Upper lobe of left lung (tissue), 6 donors: ENCODE measurements at regions not wholly inside any gene's neighbourhood (a gene's known extent, or its start where the extent isn't known, plus 50 kb on each side); places are given as distances from the start of the nearest gene placed in this dataset.

Experiments
- ATAC-seq, 2 donors: fragments of 200-7000 bp; cut with Tn5 transposase; one replicate each; pipeline ENCODE4 v1.9.1; 2022; ENCODE audit warnings: mild to moderate bottlenecking in 2 of 2, moderate library complexity in 2 of 2; ENCODE audit not compliant: low FRiP score in 2 of 2
- DNase-seq, 2 donors: peaks; one replicate each; pipeline ENCODE4 v3.0.0-alpha.2; 2019 to 2020
- H3K27ac ChIP-seq, 4 donors: fragments of 200-600 bp; sonication (generic); one replicate each; pipeline ENCODE4 v1.5.1; 2016 to 2019
- H3K27me3 ChIP-seq, 4 donors: fragments of 200-600 bp; sonication (generic); one replicate each; pipeline ENCODE4 v1.5.1; 2017 to 2019
- H3K36me3 ChIP-seq, 4 donors: fragments of 200-600 bp; sonication (generic); one replicate each; pipeline ENCODE4 v1.5.1; 2016 to 2019
- H3K4me1 ChIP-seq, 4 donors: fragments of 200-600 bp; sonication (generic); one replicate each; pipeline ENCODE4 v1.5.1; 2018 to 2019
- H3K4me3 ChIP-seq, 4 donors: fragments of 200-600 bp; sonication (generic); one replicate each; pipeline ENCODE4 v1.5.1; 2017 to 2019; ENCODE audit warnings: mild to moderate bottlenecking in 2 of 4, moderate library complexity in 1 of 4
- H3K9me3 ChIP-seq, 4 donors: fragments of 200-600 bp; sonication (generic); one replicate each; pipeline ENCODE4 v1.5.1; 2018 to 2019
- CTCF ChIP-seq, 6 experiments: fragments of 450-650 bp in 4 of 6; fragments of 200-600 bp in 2 of 6; sonication (generic) in 2 of 6; IDR thresholded peaks; one replicate each; pipeline ENCODE4 v1.5.1; 2016 to 2019; ENCODE audit warnings: antibody characterized with exemption in 6 of 6
- EP300 ChIP-seq, 4 donors: sonication (generic); formaldehyde crosslinking; IDR thresholded peaks; one replicate each; pipeline ENCODE4 v1.5.1; 2017; ENCODE audit warnings: antibody characterized with exemption in 4 of 4, control low read depth in 2 of 4
- POLR2A ChIP-seq, 4 donors: fragments of 450-650 bp; IDR thresholded peaks; one replicate each; pipeline ENCODE4 v1.5.1; 2016 to 2017; ENCODE audit warnings: antibody characterized with exemption in 4 of 4, mild to moderate bottlenecking in 2 of 4
- POLR2AphosphoS5 ChIP-seq, 2 donors: sonication (generic); formaldehyde crosslinking; IDR thresholded peaks; one replicate each; pipeline ENCODE4 v1.5.1; 2017; ENCODE audit warnings: antibody characterized with exemption in 2 of 2
- WGBS, 2 donors: methylation state at CpG; one replicate each; pipeline ENCODE4 v1.1.5; 2017 to 2018; 5-methylcytosine and 5-hydroxymethylcytosine counted together
- donor health status: DM: no; HTN: no; CAD: no; lungs with moderate emphysema.
- donor health status: DM: no; HTN: yes; CAD: no; lungs with severe emphysema.

DNA sequence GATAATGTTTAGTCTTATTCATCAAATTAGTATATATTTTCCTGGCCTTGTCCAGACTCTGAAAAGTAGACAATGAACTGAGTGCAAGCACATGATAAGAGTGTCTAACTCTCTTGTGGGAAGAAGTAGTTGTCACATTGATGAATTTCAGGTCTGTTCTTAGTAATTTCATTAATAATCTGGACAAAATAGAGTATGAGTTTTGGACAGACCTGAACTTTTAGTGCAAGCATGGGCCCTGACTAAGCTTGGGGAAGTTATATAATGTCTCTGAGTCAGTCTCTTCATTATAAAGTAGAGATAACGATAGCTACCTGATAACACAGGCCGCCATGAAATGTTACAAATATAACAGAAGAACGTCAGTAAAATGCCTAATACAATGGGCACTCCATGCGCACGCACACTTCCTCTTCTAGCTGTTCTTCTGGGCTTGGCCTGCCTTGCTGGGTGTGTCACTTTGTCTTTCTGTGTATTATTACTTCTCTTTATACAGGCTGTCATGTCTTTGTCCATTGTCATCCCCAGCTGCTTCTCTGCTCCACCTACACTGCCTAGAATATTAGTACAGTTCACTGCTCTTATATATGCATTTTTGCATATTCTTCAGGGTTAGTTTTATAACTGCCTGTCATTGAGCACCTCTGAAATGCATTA is 129.1 kb upstream of the HTR2A start:
- Histone ChIP-seq H3K4me1 (no peaks in the 10 kb centered on the region), H3K27me3 (no peaks in the 10 kb centered on the region), H3K9me3 (no peaks in the 10 kb centered on the region), H3K36me3 (no peaks in the 10 kb centered on the region), H3K4me3 (no peak overlapping the region), H3K27ac (no peak overlapping the region)
- DNase-seq (no peak), ATAC-seq (peak in 1 of 2 donors; percentile 41)
- 60 to 61% methylated on average over 5 of the region's 5 CpGs for WGBS, 2 donors
- TF ChIP-seq EP300 (IDR thresholded peaks at IDR 0.05) (no peak), POLR2A (IDR thresholded peaks at IDR 0.05) (no peak), CTCF (IDR thresholded peaks at IDR 0.05) (no peak), POLR2AphosphoS5 (IDR thresholded peaks at IDR 0.05) (no peak)

DNA sequence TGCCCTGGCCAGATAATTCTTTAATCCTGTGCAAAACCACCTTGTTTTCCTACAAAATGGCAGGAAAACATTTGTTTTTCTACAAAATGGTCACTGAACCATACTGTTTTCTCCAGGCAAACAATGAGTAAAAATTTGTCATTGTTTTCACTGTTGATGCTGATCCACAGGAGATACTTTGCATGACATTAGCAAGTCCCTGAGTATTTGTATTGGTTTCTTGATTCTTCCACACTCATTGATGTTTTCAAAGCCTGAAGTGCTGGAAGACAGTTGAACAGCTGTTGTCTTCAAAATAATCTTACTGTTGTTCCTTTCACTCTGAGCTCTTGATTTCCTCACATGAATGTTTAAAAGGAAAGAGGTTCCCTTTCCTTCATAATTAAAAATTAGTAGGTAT is 123.1 kb upstream of the HTR2A start:
- H3K36me3 ChIP-seq, result no peaks in the 10 kb centered on the region
- TF ChIP-seq CTCF (IDR thresholded peaks at IDR 0.05), result no peak
- no peak for TF ChIP-seq POLR2A (IDR thresholded peaks at IDR 0.05)
- no peak for ATAC-seq
- DNase-seq, result no peak
- no peaks in the 10 kb centered on the region for H3K4me1 ChIP-seq
- H3K27me3 ChIP-seq, result no peaks in the 10 kb centered on the region
- H3K27ac ChIP-seq, result no peak overlapping the region
- H3K4me3 ChIP-seq, result no peak overlapping the region
- H3K9me3 ChIP-seq, result no peaks in the 10 kb centered on the region

GRCh38 chr13:47017476-47017875 is 120.6 kb upstream of the HTR2A start:
- Histone ChIP-seq H3K4me3 (no peak overlapping the region), H3K27ac (no peak overlapping the region), H3K27me3 (no peaks in the 10 kb centered on the region), H3K9me3 (no peaks in the 10 kb centered on the region), H3K4me1 (no peaks in the 10 kb centered on the region), H3K36me3 (no peaks in the 10 kb centered on the region)
- ATAC-seq (no peak), DNase-seq (no peak)
- WGBS, 2 donors, result 85 to 88% methylated on average over 1 of the region's 1 CpG
- TF ChIP-seq POLR2A (IDR thresholded peaks at IDR 0.05), result no peak
- TF ChIP-seq CTCF (IDR thresholded peaks at IDR 0.05), result no peak
- no peak for TF ChIP-seq POLR2AphosphoS5 (IDR thresholded peaks at IDR 0.05)
- TF ChIP-seq EP300 (IDR thresholded peaks at IDR 0.05), result no peak

- DNase-seq, result no peak
- no peaks in the 10 kb centered on the region for H3K4me1 ChIP-seq
- no peak for TF ChIP-seq POLR2AphosphoS5 (IDR thresholded peaks at IDR 0.05)
- no peak for TF ChIP-seq EP300 (IDR thresholded peaks at IDR 0.05)
- no peak for TF ChIP-seq POLR2A (IDR thresholded peaks at IDR 0.05)
- H3K27me3 ChIP-seq, result no peaks in the 10 kb centered on the region
- no peak for ATAC-seq
- no peaks in the 10 kb centered on the region for H3K36me3 ChIP-seq
- H3K27ac ChIP-seq, result no peak overlapping the region
- H3K4me3 ChIP-seq, result no peak overlapping the region
- no peaks in the 10 kb centered on the region for H3K9me3 ChIP-seq
- WGBS, 2 donors, result 82 to 92% methylated on average over 2 of the region's 2 CpGs
These were observed 111.5 kb upstream of the HTR2A start for GRCh38 chr13:47008318-47008717.

DNA sequence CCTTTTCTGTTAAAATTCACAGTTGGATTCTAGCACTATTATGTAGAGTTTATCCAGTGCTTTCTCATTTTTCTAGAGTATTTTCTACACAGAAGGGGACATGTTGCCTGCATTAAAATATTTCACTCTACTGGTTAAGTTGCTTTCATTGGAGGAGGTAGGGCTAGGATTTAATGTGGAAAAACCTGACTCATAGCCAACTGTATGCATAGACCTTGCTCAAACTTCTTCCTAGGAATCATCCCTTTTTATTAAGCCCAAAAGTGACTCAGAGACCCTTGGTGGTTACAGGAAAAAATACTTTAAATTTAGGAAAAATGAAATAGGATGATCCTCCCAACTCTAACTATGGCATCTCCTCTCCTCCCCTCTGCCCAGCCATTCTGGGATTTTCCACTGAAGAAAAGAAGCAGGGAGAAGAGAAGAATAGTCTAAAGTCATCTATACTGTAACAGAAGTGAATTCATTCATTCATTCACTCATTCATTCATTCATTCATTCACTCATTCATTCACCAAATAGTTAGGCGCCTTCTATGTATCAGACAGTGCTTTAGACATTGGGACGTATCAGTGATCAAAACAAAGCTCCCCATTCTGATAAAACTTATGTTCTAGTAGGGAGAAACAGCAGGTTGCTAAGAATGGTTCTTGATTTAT is 109.0 kb upstream of the HTR2A start:
- DNase-seq (no peak), ATAC-seq (no peak)
- Histone ChIP-seq H3K27ac (no peak overlapping the region), H3K4me1 (no peaks in the 10 kb centered on the region), H3K4me3 (no peak overlapping the region), H3K9me3 (no peaks in the 10 kb centered on the region), H3K36me3 (no peaks in the 10 kb centered on the region), H3K27me3 (no peaks in the 10 kb centered on the region)
- WGBS, 2 donors, result 91 to 95% methylated on average over 2 of the region's 2 CpGs
- TF ChIP-seq POLR2AphosphoS5 (IDR thresholded peaks at IDR 0.05), result no peak
- TF ChIP-seq EP300 (IDR thresholded peaks at IDR 0.05), result no peak
- no peak for TF ChIP-seq CTCF (IDR thresholded peaks at IDR 0.05)
- no peak for TF ChIP-seq POLR2A (IDR thresholded peaks at IDR 0.05)
